WTC11 (cell line): ENCODE measurements at regions not wholly inside any gene's neighbourhood (a gene's known extent, or its start where the extent isn't known, plus 50 kb on each side); places are given as distances from the start of the nearest gene placed in this dataset.

Experiments used
- ATAC-seq: fragments of 200-7000 bp; cut with Tn5 transposase; 2 replicates; pipeline ENCODE4 v1.10.0; 2021; ENCODE audit warnings: mild to moderate bottlenecking, moderate library complexity
- CTCF ChIA-PET: fragments of 300-600 bp; sonication (Branson Sonifier 250); formaldehyde crosslinking; loops from one replicate; lab custom pipeline; 2021; ENCODE audit warnings: antibody characterized with exemption; lab: Charles Lee
- POLR2A ChIA-PET: fragments of 350-600 bp; sonication (Branson Sonifier 250); formaldehyde crosslinking; loops from one replicate; lab custom pipeline; 2021; ENCODE audit warnings: antibody characterized with exemption; lab: Charles Lee
- DNase-seq: peaks from one replicate; pipeline ENCODE4 v3.0.0; 2021; ENCODE audit warnings: low spot score
- H3K27ac Mint-ChIP-seq: 2 replicates; pipeline ENCODE4 v1.8.0; 2021; ENCODE audit warnings: mixed read lengths
- H3K27me3 Mint-ChIP-seq: 2 replicates; pipeline ENCODE4 v1.8.0; 2021; ENCODE audit warnings: low read depth, mild to moderate bottlenecking, moderate library complexity, mixed read lengths
- H3K36me3 Mint-ChIP-seq: 2 replicates; pipeline ENCODE4 v1.8.0; 2021; ENCODE audit warnings: mixed read lengths
- H3K4me1 Mint-ChIP-seq: 2 replicates; pipeline ENCODE4 v1.8.0; 2022; ENCODE audit warnings: mixed read lengths
- H3K4me3 Mint-ChIP-seq: 2 replicates; pipeline ENCODE4 v1.8.0; 2021; ENCODE audit warnings: mild to moderate bottlenecking, moderate library complexity, mixed read lengths
- H3K9me3 Mint-ChIP-seq: 2 replicates; pipeline ENCODE4 v1.8.0; 2021; ENCODE audit warnings: mixed read lengths
- ARID4B ChIP-seq: sonication (generic); formaldehyde crosslinking; IDR thresholded peaks from 2 replicates; pipeline ENCODE4 v1.8.0; 2023; ENCODE audit warnings: missing genetic modification reagents, mild to moderate bottlenecking, borderline replicate concordance
- CDX4 ChIP-seq: fragments of 250-450 bp; sonication (Bioruptor Pico); IDR thresholded peaks from 2 replicates; pipeline ENCODE4 v1.9.0; 2021; ENCODE audit warnings: moderate library complexity, mild to moderate bottlenecking, inconsistent platforms, borderline replicate concordance
- ELF4 ChIP-seq: sonication (generic); formaldehyde crosslinking; IDR thresholded peaks from 2 replicates; pipeline ENCODE4 v1.8.1; 2022; ENCODE audit warnings: low read depth, mild to moderate bottlenecking, moderate library complexity, missing genetic modification reagents
- ESRRA ChIP-seq: sonication (generic); formaldehyde crosslinking; IDR thresholded peaks from 2 replicates; pipeline ENCODE4 v1.8.1; 2022; ENCODE audit warnings: mild to moderate bottlenecking, missing genetic modification reagents, borderline replicate concordance
- FOXJ3 ChIP-seq: sonication (generic); formaldehyde crosslinking; IDR thresholded peaks from 2 replicates; pipeline ENCODE4 v1.9.0; 2021; ENCODE audit warnings: missing genetic modification reagents, mild to moderate bottlenecking, borderline replicate concordance
- FOXK1 ChIP-seq: sonication (generic); formaldehyde crosslinking; IDR thresholded peaks from 2 replicates; pipeline ENCODE4 v1.8.0; 2022; ENCODE audit warnings: mild to moderate bottlenecking, moderate library complexity, missing genetic modification reagents
- FOXP4 ChIP-seq: sonication (generic); formaldehyde crosslinking; IDR thresholded peaks from 2 replicates; pipeline ENCODE4 v1.8.0; 2022; ENCODE audit warnings: mild to moderate bottlenecking, missing genetic modification reagents
- HMGA2 ChIP-seq: fragments of 250-450 bp; sonication (Bioruptor Pico); IDR thresholded peaks from 2 replicates; pipeline ENCODE4 v1.4.0; 2021; ENCODE audit warnings: mild to moderate bottlenecking, moderate library complexity
- HMGXB4 ChIP-seq: sonication (generic); formaldehyde crosslinking; IDR thresholded peaks from 2 replicates; pipeline ENCODE4 v1.8.1; 2023; ENCODE audit warnings: mild to moderate bottlenecking, moderate library complexity, missing genetic modification reagents
- IRF1 ChIP-seq: sonication (generic); formaldehyde crosslinking; IDR thresholded peaks from 2 replicates; pipeline ENCODE4 v1.8.0; 2023; ENCODE audit warnings: missing genetic modification reagents
- MXD4 ChIP-seq: fragments of 250-450 bp; sonication (Bioruptor Pico); IDR thresholded peaks from 2 replicates; pipeline ENCODE4 v1.8.0; 2021; ENCODE audit warnings: mild to moderate bottlenecking, moderate library complexity, borderline replicate concordance
- NR1H2 ChIP-seq: sonication (generic); formaldehyde crosslinking; IDR thresholded peaks from 2 replicates; pipeline ENCODE4 v1.9.0; 2021; ENCODE audit warnings: mild to moderate bottlenecking, moderate library complexity, missing genetic modification reagents
- ZNF121 ChIP-seq: sonication (generic); formaldehyde crosslinking; IDR thresholded peaks from 2 replicates; pipeline ENCODE4 v1.8.0; 2023; ENCODE audit warnings: missing genetic modification reagents
- ZNF396 ChIP-seq: fragments of 250-450 bp; sonication (Bioruptor Pico); IDR thresholded peaks from 2 replicates; pipeline ENCODE4 v1.8.0; 2021; ENCODE audit warnings: mild to moderate bottlenecking, moderate library complexity, borderline replicate concordance
- ZNF425 ChIP-seq: fragments of 250-450 bp; sonication (Bioruptor Pico); conservative IDR thresholded peaks from 2 replicates; pipeline ENCODE4 v1.9.0; 2021; ENCODE audit warnings: mild to moderate bottlenecking
- TF ChIP-seq, protein P1 (sequence below): sonication (generic); formaldehyde crosslinking; IDR thresholded peaks from 2 replicates; pipeline ENCODE4 v1.8.1; 2022; ENCODE audit warnings: mild to moderate bottlenecking, moderate library complexity, missing genetic modification reagents
- TF ChIP-seq, protein P2 (sequence below): sonication (generic); formaldehyde crosslinking; IDR thresholded peaks from 2 replicates; pipeline ENCODE4 v1.8.1; 2022; ENCODE audit warnings: missing genetic modification reagents, borderline replicate concordance
- TF ChIP-seq, protein P3 (sequence below): fragments of 250-450 bp; sonication (Bioruptor Pico); IDR thresholded peaks from 2 replicates; pipeline ENCODE4 v1.9.0; 2021; ENCODE audit warnings: mild to moderate bottlenecking
- TF ChIP-seq, protein P4 (sequence below): sonication (generic); formaldehyde crosslinking; conservative IDR thresholded peaks from 2 replicates; pipeline ENCODE4 v1.8.1; 2022; ENCODE audit warnings: mild to moderate bottlenecking, missing genetic modification reagents

DNA sequence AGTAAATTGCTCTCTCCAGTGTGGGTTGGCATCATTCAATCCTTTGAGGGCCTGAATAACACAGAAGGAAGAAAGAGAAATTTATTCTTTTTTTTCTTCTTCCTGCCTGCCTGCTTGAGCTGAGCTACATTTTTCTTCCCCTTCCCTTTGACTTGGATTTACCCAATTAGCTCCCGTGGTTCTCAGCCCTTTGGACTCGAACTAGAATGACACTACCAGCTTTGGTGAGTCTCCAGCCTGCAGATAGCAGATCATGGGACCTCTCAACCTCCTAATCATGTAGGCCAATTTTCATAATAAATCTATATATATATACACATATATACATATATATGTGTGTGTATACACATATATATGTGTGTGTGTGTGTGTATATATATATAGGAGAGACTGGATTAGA is 128.6 kb downstream of the ISOC1 start (continued):
- TF ChIP-seq FOXP4 (CRISPR knock-in tag) (no peak), FOXK1 (CRISPR knock-in tag) (no peak), ZNF425 (CRISPR knock-in tag) (no peak), ELF4 (CRISPR knock-in tag) (no peak), ESRRA (CRISPR knock-in tag) (no peak), ZNF121 (CRISPR knock-in tag) (no peak)
- TF ChIP-seq, protein P1, sequence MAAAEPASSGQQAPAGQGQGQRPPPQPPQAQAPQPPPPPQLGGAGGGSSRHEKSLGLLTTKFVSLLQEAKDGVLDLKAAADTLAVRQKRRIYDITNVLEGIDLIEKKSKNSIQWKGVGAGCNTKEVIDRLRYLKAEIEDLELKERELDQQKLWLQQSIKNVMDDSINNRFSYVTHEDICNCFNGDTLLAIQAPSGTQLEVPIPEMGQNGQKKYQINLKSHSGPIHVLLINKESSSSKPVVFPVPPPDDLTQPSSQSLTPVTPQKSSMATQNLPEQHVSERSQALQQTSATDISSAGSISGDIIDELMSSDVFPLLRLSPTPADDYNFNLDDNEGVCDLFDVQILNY (CRISPR knock-in tag), result no peak
- TF ChIP-seq, protein P2, sequence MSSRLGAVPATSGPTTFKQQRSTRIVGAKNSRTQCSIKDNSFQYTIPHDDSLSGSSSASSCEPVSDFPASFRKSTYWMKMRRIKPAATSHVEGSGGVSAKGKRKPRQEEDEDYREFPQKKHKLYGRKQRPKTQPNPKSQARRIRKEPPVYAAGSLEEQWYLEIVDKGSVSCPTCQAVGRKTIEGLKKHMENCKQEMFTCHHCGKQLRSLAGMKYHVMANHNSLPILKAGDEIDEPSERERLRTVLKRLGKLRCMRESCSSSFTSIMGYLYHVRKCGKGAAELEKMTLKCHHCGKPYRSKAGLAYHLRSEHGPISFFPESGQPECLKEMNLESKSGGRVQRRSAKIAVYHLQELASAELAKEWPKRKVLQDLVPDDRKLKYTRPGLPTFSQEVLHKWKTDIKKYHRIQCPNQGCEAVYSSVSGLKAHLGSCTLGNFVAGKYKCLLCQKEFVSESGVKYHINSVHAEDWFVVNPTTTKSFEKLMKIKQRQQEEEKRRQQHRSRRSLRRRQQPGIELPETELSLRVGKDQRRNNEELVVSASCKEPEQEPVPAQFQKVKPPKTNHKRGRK (CRISPR knock-in tag), result no peak

- no peaks in the 10 kb centered on the region for H3K4me1 Mint-ChIP-seq
- CTCF ChIA-PET, result no interaction called here
- no peak for DNase-seq
- TF ChIP-seq HMGXB4 (CRISPR knock-in tag), result no peak
- no peak for TF ChIP-seq IRF1
- TF ChIP-seq FOXJ3 (CRISPR knock-in tag), result no peak
- TF ChIP-seq, protein P3, sequence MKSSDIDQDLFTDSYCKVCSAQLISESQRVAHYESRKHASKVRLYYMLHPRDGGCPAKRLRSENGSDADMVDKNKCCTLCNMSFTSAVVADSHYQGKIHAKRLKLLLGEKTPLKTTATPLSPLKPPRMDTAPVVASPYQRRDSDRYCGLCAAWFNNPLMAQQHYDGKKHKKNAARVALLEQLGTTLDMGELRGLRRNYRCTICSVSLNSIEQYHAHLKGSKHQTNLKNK (CRISPR knock-in tag), result no peak
- no peak for TF ChIP-seq CDX4 (CRISPR knock-in tag)
- no peak for TF ChIP-seq ARID4B (CRISPR knock-in tag)
- TF ChIP-seq HMGA2 (CRISPR knock-in tag), result no peak
- TF ChIP-seq, protein P4, sequence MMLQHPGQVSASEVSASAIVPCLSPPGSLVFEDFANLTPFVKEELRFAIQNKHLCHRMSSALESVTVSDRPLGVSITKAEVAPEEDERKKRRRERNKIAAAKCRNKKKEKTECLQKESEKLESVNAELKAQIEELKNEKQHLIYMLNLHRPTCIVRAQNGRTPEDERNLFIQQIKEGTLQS, result no peak
- no peak for TF ChIP-seq MXD4 (CRISPR knock-in tag)
- no peak for TF ChIP-seq NR1H2
- TF ChIP-seq ZNF396 (CRISPR knock-in tag), result no peak
- no peaks in the 10 kb centered on the region for H3K27me3 Mint-ChIP-seq
- ATAC-seq, result no peak
- POLR2A ChIA-PET, result no interaction called here
- no peak overlapping the region for H3K4me3 Mint-ChIP-seq
- no peaks in the 10 kb centered on the region for H3K9me3 Mint-ChIP-seq
- H3K36me3 Mint-ChIP-seq, result no peaks in the 10 kb centered on the region
- no peak overlapping the region for H3K27ac Mint-ChIP-seq
Measured at GRCh38 chr5:129228577-129228976, 134.0 kb downstream of the ISOC1 start.
